PC-3 (cell line): ENCODE measurements at regions not wholly inside any gene's neighbourhood (a gene's known extent, or its start where the extent isn't known, plus 50 kb on each side); places are given as distances from the start of the nearest gene placed in this dataset.

ENCODE experiments used
- EZH2 ChIP-seq: fragments of 300-600 bp; sonication (generic); IDR thresholded peaks from one replicate; pipeline ENCODE4 v1.6.1; 2017; ENCODE audit warnings: antibody characterized with exemption, mild to moderate bottlenecking, low read length; ENCODE audit not compliant: unreplicated experiment
- TF ChIP-seq, protein P1 (sequence below): fragments of 300-600 bp; sonication (generic); conservative IDR thresholded peaks from 2 replicates; pipeline ENCODE4 v1.5.1; 2017; ENCODE audit warnings: antibody characterized with exemption, low read depth, mild to moderate bottlenecking, low read length

DNA sequence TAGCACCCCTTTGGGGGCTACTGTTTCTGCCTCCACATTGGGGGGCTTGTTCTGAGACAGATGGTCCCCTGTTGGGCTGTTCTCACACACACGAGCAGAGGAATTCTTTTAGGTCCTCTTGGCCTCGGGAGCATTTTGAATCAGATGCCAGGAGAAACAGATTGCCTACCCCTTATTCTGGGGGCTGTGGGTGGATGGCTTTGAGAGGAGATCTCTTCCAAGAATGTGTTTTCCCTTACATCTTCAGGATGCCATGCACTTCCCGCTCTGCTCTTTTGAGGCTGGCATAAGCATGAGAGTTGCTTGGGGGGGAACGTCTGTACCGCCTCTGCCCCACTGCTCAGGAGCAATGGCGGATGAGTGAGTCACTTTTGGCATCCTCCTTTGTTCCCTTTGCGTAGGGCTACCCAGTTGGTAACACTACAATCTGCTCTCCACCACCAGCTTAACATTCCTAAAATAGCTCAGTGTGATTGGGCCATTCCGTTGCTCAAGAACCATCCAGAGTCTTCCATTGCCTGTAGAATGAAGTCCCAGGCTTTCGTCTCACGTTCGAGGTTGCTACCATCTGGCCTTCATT is 154.4 kb downstream of the RPLP1 start:
- TF ChIP-seq, protein P1, sequence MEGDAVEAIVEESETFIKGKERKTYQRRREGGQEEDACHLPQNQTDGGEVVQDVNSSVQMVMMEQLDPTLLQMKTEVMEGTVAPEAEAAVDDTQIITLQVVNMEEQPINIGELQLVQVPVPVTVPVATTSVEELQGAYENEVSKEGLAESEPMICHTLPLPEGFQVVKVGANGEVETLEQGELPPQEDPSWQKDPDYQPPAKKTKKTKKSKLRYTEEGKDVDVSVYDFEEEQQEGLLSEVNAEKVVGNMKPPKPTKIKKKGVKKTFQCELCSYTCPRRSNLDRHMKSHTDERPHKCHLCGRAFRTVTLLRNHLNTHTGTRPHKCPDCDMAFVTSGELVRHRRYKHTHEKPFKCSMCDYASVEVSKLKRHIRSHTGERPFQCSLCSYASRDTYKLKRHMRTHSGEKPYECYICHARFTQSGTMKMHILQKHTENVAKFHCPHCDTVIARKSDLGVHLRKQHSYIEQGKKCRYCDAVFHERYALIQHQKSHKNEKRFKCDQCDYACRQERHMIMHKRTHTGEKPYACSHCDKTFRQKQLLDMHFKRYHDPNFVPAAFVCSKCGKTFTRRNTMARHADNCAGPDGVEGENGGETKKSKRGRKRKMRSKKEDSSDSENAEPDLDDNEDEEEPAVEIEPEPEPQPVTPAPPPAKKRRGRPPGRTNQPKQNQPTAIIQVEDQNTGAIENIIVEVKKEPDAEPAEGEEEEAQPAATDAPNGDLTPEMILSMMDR: no peak
- TF ChIP-seq EZH2: no peak
